ENCODE measurements at regions not wholly inside any gene's neighbourhood (a gene's known extent, or its start where the extent isn't known, plus 50 kb on each side); places are given as distances from the start of the nearest gene placed in this dataset.

DNA sequence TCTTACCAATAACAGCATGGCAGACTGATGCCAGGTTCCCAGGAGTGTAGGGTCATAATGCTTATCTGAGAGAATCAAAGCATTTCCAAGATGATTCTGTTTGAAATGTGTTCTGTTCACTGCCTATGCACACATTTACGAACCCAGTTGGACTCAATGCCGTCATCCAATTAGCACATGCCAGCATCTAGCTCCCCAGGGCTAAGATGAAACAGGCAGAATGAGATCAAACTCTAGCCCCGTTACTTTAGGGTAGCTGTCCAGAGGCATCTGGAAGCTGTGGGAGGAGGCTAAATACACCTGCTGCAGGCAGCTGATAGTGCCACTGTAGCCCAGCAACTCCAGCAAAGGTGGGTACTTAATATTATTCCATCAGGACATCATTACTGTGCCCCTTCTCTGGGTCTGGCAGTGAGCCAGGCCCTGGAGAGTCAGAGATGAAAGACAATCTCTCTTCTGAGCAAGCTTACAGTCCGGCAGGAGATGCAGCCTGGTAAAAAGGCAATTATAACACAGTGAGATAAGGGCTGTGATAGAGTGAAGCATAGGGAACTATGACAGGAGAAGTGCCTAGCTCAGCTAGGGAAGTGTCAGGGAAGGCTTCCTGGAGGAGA, 156.4 kb upstream of the PPP2R3A start:
- no peak for TF ChIP-seq CTCF (IDR thresholded peaks at IDR 0.05; ENCODE audit: poor library complexity)
- no peak for TF ChIP-seq EZH2phosphoT487 (IDR thresholded peaks at IDR 0.05; ENCODE audit: low read depth, severe bottlenecking, unreplicated experiment)
- no peak for TF ChIP-seq EZH2 (IDR thresholded peaks at IDR 0.05; ENCODE audit: borderline replicate concordance)
